ENCODE measurements at regions not wholly inside any gene's neighbourhood (a gene's known extent, or its start where the extent isn't known, plus 50 kb on each side); places are given as distances from the start of the nearest gene placed in this dataset.

GRCh38 chr6:81575442-81575841 is 177.0 kb downstream of the TENT5A start:
- TF ChIP-seq POLR2A (IDR thresholded peaks at IDR 0.05; ENCODE audit: low read length) (no peak), GATA1 (IDR thresholded peaks at IDR 0.05; ENCODE audit: low read depth, low read length) (no peak)

All from erythroblast (primary cell).